Endothelial cell of umbilical vein (primary cell): ENCODE measurements at regions not wholly inside any gene's neighbourhood (a gene's known extent, or its start where the extent isn't known, plus 50 kb on each side); places are given as distances from the start of the nearest gene placed in this dataset.

Experiments used
- BruUV-seq: library from RNA; stranded (reverse); fragments of 400-500 nt; replicated peaks from 2 replicates; lab custom pipeline; 2021; lab: Mats Ljungman, UMichigan
- CTCF ChIA-PET: fragments of 300-600, 350-600 bp; sonication (Branson Sonifier 250); formaldehyde crosslinking; loops from one replicate; lab custom pipeline; 2021; ENCODE audit warnings: antibody characterized with exemption, inconsistent platforms; lab: Charles Lee
- POLR2A ChIA-PET: fragments of 300-600, 350-600 bp; sonication (Branson Sonifier 250); formaldehyde crosslinking; loops from one replicate; lab custom pipeline; 2021; ENCODE audit warnings: antibody characterized with exemption, inconsistent platforms; lab: Charles Lee
- DNase-seq: peaks from one replicate; pipeline ENCODE4 v3.0.0-alpha.2; 2011; ENCODE audit warnings: low read depth, low spot score
- FAIRE-seq: peaks from 2 replicates; lab custom pipeline; 2011; peaks lifted over from hg19 to GRCh38; lab: Jason Lieb, UNC
- H2AFZ ChIP-seq: 2 replicates; pipeline ENCODE4 v1.6.0; 2012; ENCODE audit warnings: low read depth, low read length, control low read depth, inconsistent platforms
- H3K27ac ChIP-seq: 2 replicates; pipeline ENCODE4 v1.5.1; 2011; ENCODE audit warnings: low read depth, mild to moderate bottlenecking, control low read depth, low read length, moderate library complexity; ENCODE audit not compliant: insufficient read depth
- H3K27me3 ChIP-seq, 2 experiments: 2 replicates each; pipeline versions ENCODE4 v1.6.0 to v1.6.1; 2011; ENCODE audit warnings: low read length in 2 of 2, mixed read lengths in 1 of 2; ENCODE audit not compliant: control insufficient read depth in 2 of 2, insufficient read depth in 2 of 2
- H3K36me3 ChIP-seq, 2 experiments: 2 replicates in 1 of 2; 3 replicates in 1 of 2; pipeline ENCODE4 v1.5.1; 2011; ENCODE audit warnings: low read length in 2 of 2, mild to moderate bottlenecking in 1 of 2, moderate library complexity in 1 of 2; ENCODE audit not compliant: control insufficient read depth in 2 of 2, insufficient read depth in 2 of 2; ENCODE audit errors: extremely low read depth in 1 of 2
- H3K4me1 ChIP-seq: 3 replicates; pipeline ENCODE4 v1.5.1; 2011; ENCODE audit warnings: mild to moderate bottlenecking, low read length; ENCODE audit not compliant: control insufficient read depth, insufficient read depth; ENCODE audit errors: extremely low read depth
- H3K4me2 ChIP-seq: 2 replicates; pipeline ENCODE4 v1.6.1; 2011; ENCODE audit warnings: low read length, control low read depth, mixed read lengths; ENCODE audit not compliant: insufficient read depth
- H3K4me3 ChIP-seq, 3 experiments: fragments of 200-600 bp in 1 of 3; sonication (generic), shearing (Covaris generic) in 1 of 3; replicated peaks in 1 of 3; 2 replicates each; pipeline ENCODE4 v1.5.1; 2011 to 2016; ENCODE audit warnings: control low read depth in 3 of 3, low read length in 3 of 3, mild to moderate bottlenecking in 2 of 3, inconsistent platforms in 1 of 3, low read depth in 1 of 3, moderate library complexity in 1 of 3; ENCODE audit not compliant: insufficient read depth in 1 of 3
- H3K79me2 ChIP-seq: 2 replicates; pipeline ENCODE4 v1.6.0; 2012; ENCODE audit warnings: low read length, inconsistent platforms; ENCODE audit not compliant: control insufficient read depth, insufficient read depth
- H3K9ac ChIP-seq: replicated peaks from 2 replicates; pipeline ENCODE3; 2011; ENCODE audit warnings: low read length, control low read depth; ENCODE audit not compliant: insufficient read depth; ENCODE audit errors: extremely low read depth
- H3K9me1 ChIP-seq: replicated peaks from 3 replicates; pipeline ENCODE4 v1.6.0; 2011; ENCODE audit warnings: mild to moderate bottlenecking, low read length; ENCODE audit not compliant: control insufficient read depth, insufficient read depth; ENCODE audit errors: extremely low read depth
- H3K9me3 ChIP-seq: replicated peaks from 2 replicates; pipeline ENCODE4 v1.5.1; 2012; ENCODE audit warnings: low read length, inconsistent platforms; ENCODE audit not compliant: control insufficient read depth, insufficient read depth
- H4K20me1 ChIP-seq: replicated peaks from 2 replicates; pipeline ENCODE3; 2011; ENCODE audit warnings: mild to moderate bottlenecking, low read length; ENCODE audit not compliant: control insufficient read depth, insufficient read depth; ENCODE audit errors: extremely low read depth
- EZH2 ChIP-seq: IDR thresholded peaks from 2 replicates; pipeline ENCODE4 v1.6.1; 2012; ENCODE audit warnings: borderline replicate concordance, low read depth, mild to moderate bottlenecking, moderate library complexity, low read length, inconsistent platforms; ENCODE audit not compliant: severe bottlenecking
- FOS ChIP-seq: IDR thresholded peaks from 2 replicates; pipeline ENCODE4 v1.6.1; 2011; ENCODE audit warnings: mild to moderate bottlenecking, low read length, moderate library complexity, borderline replicate concordance; ENCODE audit not compliant: insufficient read depth
- JUN ChIP-seq: IDR thresholded peaks from 2 replicates; pipeline ENCODE4 v1.6.1; 2011; ENCODE audit warnings: borderline replicate concordance, low read depth; ENCODE audit not compliant: insufficient read length, insufficient read depth
- MYC ChIP-seq: IDR thresholded peaks from one replicate; pipeline ENCODE4 v1.6.1; 2011; ENCODE audit warnings: mild to moderate bottlenecking, low read depth, low read length
- POLR2A ChIP-seq: IDR thresholded peaks from 2 replicates; pipeline ENCODE4 v1.6.1; 2012; ENCODE audit warnings: low read depth, mild to moderate bottlenecking, control low read depth, low read length
- POLR2AphosphoS5 ChIP-seq: IDR thresholded peaks from 2 replicates; pipeline ENCODE4 v1.6.1; 2012; ENCODE audit warnings: low read depth, mild to moderate bottlenecking, control low read depth, low read length, moderate library complexity; ENCODE audit not compliant: insufficient read depth
- dilution Hi-C: fragments of 300-500 bp; cut with MboI; formaldehyde crosslinking; loops from one replicate; pipeline ENCODE4 v1.15.0; 2019; ENCODE audit warnings: low sequenced_read_pairs; ENCODE audit not compliant: extremely low pct_ligation_motif_present
- intact Hi-C: fragments of 100-400 bp; cut with micrococcal nuclease; formaldehyde crosslinking; loops from one replicate; pipeline ENCODE4 v1.10.0; 2022
- TF ChIP-seq, protein P1 (sequence below): IDR thresholded peaks from 2 replicates; pipeline ENCODE4 v1.6.1; 2011; ENCODE audit not compliant: insufficient read depth, insufficient read length
- TF ChIP-seq, protein P2 (sequence below), 2 donors: IDR thresholded peaks; 1 replicate in 1 of 2; 2 replicates in 1 of 2; pipeline ENCODE4 v1.5.1; 2011; ENCODE audit warnings: low read length in 2 of 2, mild to moderate bottlenecking in 2 of 2, moderate library complexity in 2 of 2, control low read depth in 1 of 2, inconsistent platforms in 1 of 2, low read depth in 1 of 2; ENCODE audit not compliant: insufficient read depth in 1 of 2; ENCODE audit errors: extremely low read depth in 1 of 2

DNA sequence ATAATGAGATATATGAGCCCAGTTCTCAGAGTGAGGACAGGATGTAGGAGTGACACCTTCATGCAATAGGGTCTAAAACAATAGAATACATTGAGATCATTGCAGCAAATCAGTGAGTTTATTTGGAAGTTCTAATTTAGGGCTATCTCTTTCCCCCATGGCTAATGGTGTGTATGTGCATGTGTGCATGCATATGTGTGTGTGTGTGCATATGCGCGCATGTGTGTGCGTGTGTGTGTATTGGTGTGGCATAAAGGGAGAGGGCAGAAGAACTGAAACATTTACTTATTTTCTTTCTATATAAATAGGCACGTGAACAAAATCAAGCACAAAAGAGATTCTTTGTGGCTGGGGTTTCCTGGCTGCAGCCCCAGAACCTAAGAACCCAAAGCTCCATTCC lies 115.7 kb upstream of the VEPH1 start:
- DNase-seq (no peak), FAIRE-seq (no peak)
- no peaks in the 10 kb centered on the region for H4K20me1 ChIP-seq
- H2AFZ ChIP-seq, result no peak overlapping the region
- intact Hi-C loops (loop anchor here (1.0 to 5.0 kb wide), 6 partner anchors 473 to 1172 kb away; partner anchors contain the start of gene GFM1), dilution Hi-C loops (no loop called here)
- H3K9ac ChIP-seq, result no peak overlapping the region
- CTCF ChIA-PET, result no interaction called here
- H3K36me3 ChIP-seq, result no peaks in the 10 kb centered on the region
- TF ChIP-seq MYC (no peak), FOS (no peak), EZH2 (no peak)
- TF ChIP-seq, protein P1, sequence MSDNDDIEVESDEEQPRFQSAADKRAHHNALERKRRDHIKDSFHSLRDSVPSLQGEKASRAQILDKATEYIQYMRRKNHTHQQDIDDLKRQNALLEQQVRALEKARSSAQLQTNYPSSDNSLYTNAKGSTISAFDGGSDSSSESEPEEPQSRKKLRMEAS, result no peak
- no peak overlapping the region for H3K27ac ChIP-seq
- BruUV-seq, result no TSS peak
- peaks cover 3% of the 10 kb centered on the region for H3K4me1 ChIP-seq
- no peak overlapping the region for H3K4me3 ChIP-seq
- POLR2A ChIA-PET, result no interaction called here
- H3K9me1 ChIP-seq, result no peaks in the 10 kb centered on the region
- no peak overlapping the region for H3K4me2 ChIP-seq
- H3K79me2 ChIP-seq, result no peaks in the 10 kb centered on the region
- peaks cover 2 to 50% of the 10 kb centered on the region in 2 experiments for H3K27me3 ChIP-seq
- no peaks in the 10 kb centered on the region for H3K9me3 ChIP-seq

DNA sequence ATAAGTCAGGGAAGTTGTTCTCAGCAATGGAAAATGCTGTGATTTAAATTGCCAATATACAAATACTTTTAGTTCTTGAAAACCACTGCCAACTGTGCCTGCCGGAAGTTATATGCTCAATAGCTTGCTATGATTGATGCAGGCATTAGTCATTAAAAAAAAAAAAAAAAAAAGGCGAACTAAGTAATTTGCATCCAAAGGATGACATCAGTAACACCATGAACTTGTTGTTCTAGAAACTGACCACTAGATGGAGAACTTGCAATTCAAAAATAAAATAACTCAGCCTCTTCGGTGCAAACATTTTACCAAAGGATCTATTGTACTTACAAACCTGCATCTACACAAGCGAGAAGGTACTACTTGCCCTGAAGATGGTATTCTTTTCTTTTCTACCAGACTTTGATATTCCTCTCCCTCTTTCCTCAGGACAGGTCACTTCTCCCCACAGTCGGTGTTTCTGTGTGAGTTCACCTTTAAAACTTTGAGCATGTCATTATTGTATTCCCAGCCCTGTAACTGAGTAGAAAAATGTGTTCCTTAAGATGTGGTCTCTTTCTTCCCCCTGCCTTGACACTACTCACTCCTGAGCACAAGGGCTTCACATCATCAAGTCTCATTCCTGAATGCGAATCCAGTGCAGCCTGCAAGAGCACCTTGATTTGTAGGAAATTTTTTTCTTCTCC lies 115.0 kb upstream of the VEPH1 start:
- POLR2A ChIA-PET, result no interaction called here
- H3K27ac ChIP-seq, result no peak overlapping the region
- H2AFZ ChIP-seq, result no peak overlapping the region
- BruUV-seq, result no TSS peak
- no peak overlapping the region for H3K4me3 ChIP-seq
- no peaks in the 10 kb centered on the region for H3K9me3 ChIP-seq
- no peaks in the 10 kb centered on the region for H3K36me3 ChIP-seq
- no peaks in the 10 kb centered on the region for H4K20me1 ChIP-seq
- dilution Hi-C loops (no loop called here), intact Hi-C loops (loop anchor here (1.0 to 5.0 kb wide), 6 partner anchors 474 to 1173 kb away; partner anchors contain the start of gene GFM1)
- no peaks in the 10 kb centered on the region for H3K9me1 ChIP-seq
- CTCF ChIA-PET, result interaction anchor here (0.6 to 1.7 kb wide), 27 partner anchors 10 to 1575 kb away, joined by 3 to 38 read pairs (median 4); no protein-coding TSS in a partner anchor
- H3K4me1 ChIP-seq, result peaks cover 3% of the 10 kb centered on the region
- FAIRE-seq (peak; percentile 94), DNase-seq (peak; percentile 66)
- H3K4me2 ChIP-seq, result peak overlapping the region; percentile 22
- no peak for TF ChIP-seq POLR2A
- no peak for TF ChIP-seq POLR2AphosphoS5
- no peak for TF ChIP-seq MYC
- TF ChIP-seq JUN, result peak; percentile 5
- peak; percentile 68 for TF ChIP-seq FOS
- TF ChIP-seq, protein P2, sequence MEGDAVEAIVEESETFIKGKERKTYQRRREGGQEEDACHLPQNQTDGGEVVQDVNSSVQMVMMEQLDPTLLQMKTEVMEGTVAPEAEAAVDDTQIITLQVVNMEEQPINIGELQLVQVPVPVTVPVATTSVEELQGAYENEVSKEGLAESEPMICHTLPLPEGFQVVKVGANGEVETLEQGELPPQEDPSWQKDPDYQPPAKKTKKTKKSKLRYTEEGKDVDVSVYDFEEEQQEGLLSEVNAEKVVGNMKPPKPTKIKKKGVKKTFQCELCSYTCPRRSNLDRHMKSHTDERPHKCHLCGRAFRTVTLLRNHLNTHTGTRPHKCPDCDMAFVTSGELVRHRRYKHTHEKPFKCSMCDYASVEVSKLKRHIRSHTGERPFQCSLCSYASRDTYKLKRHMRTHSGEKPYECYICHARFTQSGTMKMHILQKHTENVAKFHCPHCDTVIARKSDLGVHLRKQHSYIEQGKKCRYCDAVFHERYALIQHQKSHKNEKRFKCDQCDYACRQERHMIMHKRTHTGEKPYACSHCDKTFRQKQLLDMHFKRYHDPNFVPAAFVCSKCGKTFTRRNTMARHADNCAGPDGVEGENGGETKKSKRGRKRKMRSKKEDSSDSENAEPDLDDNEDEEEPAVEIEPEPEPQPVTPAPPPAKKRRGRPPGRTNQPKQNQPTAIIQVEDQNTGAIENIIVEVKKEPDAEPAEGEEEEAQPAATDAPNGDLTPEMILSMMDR (IDR thresholded peaks at IDR 0.05; ENCODE audit: extremely low read depth in 1 of 2, insufficient read depth in 1 of 2, low read depth in 1 of 2, low read length in 2 of 2), result peak; percentile 38 to 45
- H3K9ac ChIP-seq, result no peak overlapping the region
- peaks cover 2 to 44% of the 10 kb centered on the region in 2 experiments for H3K27me3 ChIP-seq
- no peaks in the 10 kb centered on the region for H3K79me2 ChIP-seq
